HG02885 (cell line): ENCODE measurements at regions not wholly inside any gene's neighbourhood (a gene's known extent, or its start where the extent isn't known, plus 50 kb on each side); places are given as distances from the start of the nearest gene placed in this dataset.

Experiments
- ATAC-seq: cut with Tn5 transposase; IDR thresholded peaks from one replicate; pipeline ENCODE4 v1.9.1; 2021; ENCODE audit warnings: mild to moderate bottlenecking; ENCODE audit not compliant: unreplicated experiment, poor library complexity

DNA sequence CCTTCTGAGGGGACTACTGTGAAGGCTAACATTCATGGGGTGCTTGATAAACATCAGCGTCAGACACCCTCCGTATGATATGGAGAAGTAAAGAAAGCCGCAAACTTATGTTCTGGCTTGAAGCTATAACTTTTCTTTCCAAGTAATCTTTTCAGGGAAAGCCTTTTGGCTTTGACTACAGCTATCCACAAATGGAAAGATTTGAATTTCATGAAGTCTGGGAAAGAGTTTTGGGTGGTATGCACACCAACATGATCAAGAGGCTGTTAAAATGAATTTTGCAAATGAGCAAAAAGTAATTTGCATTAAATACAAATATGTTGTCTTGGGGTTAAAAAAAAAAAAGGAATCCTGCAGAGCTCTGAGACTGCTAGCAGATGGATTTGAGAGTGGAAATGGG lies 114.8 kb upstream of the LIMCH1 start:
- no peak for ATAC-seq

DNA sequence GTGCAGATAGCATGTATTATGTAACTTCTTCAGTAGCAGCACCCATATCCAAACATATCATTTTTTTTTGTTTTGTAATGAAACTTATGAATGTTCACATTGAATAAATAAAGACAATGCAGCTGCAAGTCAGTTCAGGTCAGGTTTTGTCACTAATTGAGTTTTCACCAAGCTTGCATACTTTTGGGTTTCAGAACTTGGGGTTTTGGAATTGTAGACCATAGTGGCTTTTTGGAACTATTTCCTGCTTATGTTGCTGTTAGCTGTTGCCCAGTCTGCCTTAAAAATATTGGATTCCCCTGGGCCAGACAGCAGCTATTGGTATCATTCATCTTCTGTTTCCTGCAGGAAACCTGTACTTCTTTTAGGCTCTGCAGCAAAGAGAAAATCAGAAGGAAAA lies 113.4 kb upstream of the LIMCH1 start:
- ATAC-seq: no peak

DNA sequence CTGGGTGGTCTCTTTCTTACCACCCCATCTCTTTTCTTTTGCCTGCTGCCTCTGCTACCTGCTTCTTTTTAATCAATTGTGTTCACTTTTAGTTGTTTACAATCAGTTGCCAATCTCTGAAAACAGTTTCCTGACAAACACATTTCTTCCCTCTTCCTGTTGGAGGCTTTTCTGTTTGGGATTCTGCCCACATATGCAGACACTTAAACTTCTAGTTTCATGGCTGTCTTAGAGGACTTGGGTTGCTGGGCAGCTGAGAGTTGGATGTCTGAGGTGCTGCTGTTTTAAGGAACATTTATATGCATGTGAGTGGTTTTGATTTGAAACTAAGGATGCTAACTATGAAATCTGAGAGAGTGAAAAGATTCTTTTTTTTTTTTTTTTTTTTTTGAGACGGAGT lies 112.3 kb upstream of the LIMCH1 start:
- ATAC-seq: no peak

DNA sequence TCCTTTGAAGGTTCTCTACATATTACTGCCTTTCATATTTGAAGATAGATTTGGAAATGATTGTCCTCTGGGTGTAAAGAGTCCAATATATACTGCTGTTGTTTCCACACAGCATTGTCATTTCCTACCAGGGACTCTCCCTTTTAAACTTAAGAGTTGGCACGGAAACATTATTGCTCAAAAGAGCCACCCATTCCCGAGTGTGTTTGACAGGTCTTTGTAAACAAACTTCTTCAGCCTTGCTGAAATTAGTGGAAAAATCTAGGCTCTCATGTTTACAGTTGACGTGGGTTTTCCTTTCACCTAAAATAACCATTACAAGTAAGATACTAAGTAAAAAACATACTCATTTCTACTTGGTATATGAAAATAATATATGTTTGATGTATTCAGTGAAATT lies 111.4 kb upstream of the LIMCH1 start:
- ATAC-seq: no peak

DNA sequence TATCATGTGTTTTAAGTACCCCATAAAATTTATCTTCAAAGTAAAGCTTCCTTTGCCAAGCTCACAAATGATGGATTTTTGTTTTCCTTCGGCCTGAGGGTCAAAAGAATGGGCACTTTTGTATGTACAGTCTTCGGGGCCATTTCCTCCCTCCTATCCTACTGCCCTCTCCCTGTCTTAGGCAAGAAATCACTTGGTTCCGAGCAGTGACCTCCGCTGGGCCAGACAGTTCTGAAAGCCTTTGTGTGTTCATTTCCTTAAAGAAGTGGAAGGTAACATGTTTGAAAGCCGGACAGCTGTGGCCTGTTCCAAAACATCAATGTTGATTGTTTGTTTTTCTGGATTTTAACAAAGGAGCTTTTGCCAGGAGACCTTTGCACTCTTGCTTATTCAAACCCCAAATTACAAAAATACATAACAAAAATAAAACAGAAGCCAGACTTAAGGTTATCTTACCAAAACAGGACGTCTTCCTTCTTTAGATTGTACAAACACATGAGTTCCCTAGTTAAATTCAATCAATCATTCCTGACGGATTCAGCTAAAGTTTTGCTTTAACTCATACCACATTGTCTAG lies 110.6 kb upstream of the LIMCH1 start:
- no peak for ATAC-seq

DNA sequence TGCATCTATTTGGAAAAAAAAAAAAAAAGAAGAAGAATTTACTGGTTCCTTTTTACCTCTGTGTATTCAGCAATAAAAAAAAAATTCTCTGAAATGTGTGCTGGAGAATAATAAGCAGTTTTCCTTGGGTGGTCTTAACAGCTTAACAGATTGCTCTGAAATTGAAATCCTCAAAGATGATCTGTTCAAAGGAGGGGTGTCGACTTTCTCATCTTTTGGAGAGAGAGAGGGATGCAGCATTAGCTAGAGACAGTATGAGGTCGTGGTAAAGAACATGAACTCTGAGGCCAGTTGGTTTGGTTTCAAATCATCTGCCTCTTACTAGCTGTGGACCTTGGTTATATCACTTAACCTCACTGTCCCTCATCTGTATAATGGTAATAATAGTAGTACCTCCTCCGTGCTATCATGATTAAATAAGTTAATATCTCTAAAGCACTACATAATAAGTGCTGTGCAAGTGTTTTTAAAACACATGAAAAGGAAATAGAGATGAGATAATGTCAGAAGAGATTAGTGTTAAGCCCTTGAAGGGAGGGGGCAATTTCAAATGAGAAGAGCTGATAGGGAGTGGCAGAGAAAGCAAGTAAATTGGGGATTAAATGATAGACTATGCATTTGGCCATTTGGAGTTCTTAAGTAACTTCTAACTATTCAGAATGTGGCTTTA lies 109.9 kb upstream of the LIMCH1 start:
- ATAC-seq: no peak

DNA sequence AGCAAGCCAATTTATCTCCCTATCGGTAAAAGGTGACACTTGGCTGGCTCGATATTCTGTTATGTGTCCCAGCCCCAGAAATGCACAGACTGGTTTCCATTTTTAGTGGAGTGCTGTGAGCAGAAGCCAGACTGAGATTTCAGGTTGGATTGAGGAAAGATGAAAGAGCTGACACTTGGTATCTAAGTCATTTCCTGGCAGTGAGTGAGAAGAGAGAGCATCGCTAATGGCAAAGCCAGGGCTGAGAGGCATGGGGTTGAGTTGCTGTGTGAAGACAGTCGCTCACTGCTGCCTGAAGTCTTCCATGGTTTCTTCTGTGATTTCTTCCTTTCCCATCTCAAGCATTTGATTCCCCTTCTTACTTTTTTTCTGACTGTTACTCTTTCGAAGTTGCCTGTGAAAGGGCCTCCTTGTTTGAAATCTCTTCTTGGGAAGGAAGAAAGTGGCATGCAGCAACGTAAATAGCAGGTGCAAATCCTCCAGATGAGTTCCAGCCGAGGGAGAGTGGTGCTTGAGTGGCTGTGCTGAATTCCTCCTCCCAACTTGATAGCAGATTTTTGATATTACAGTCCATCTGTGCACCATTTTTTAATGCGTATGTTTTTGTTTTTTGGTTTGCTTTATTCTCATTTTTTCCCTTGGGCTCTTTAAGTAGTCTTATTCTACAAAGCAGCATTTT lies 109.2 kb upstream of the LIMCH1 start:
- no peak for ATAC-seq

DNA sequence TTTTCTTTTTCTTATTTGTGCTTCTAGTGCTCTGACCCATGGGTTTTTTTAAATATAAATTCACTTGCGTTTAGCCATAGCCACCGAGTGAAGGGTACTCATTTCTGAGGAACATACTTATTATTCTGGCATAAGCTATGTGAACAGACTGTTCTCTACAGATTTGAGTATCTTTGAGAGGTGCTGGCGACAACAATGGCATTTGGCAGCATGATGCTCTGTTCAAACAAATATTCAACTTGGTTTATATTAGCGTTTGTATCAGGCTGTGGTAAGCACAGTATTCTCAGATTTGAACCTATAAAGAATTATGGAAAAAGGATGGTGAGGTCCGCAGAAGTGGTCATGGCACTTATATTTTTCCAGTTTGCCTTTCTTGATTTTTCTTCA lies 108.7 kb upstream of the LIMCH1 start:
- ATAC-seq: no peak

DNA sequence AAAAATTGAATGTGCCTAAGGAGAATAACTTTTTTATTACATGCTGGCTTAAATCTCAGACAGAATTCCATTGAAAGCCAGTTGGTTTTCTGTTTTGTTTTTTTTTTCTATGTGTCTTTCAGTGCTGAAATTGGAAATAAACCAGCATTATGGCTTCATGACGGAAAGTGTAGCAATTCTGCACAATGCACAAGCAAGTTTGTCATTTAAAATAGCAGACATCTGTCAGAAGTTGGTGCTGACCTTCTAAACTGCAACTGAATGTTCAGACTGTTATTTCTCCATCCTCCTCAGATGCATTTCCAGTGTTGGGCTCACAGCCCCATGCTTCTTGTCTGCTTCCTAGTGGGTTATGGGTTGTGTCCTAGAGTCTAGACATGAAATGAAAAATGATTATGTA lies 107.2 kb upstream of the LIMCH1 start:
- no peak for ATAC-seq

DNA sequence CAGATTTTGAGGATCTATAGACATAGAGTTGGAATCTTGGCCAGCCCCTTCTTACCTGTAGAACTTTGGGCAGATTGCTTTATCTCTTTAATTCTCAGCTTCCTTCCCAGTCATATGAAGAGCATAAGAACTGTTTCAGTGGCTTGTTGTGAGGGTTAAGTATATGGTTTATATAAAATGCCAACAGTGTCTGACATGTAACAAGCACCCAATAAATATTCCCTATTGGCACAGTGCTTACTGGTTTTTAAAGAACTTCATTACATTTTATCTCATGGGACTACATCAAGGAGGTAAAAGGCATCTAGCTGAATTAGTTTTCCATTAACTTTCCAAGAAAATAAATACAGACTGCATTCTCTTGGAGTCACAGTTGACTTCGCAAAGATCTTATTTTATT lies 106.7 kb upstream of the LIMCH1 start:
- no peak for ATAC-seq

DNA sequence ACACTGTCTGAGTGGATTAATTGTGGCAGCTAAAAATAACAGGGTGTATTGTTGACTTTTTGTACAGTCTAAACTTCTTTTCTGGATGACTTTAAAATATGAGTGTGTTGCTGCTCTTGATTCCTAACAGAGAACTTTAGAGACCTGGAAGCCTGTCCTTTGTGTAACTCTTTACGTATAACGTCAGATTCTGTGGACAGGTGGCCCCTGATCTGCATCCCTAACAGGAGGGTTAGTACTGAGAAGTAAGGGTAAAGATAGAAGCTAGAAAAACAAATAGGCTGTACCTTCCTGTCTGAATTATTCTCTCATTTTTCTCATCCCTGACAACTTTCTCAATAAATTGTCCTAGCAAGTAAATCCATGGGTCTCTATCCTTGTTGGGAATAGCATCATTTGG lies 105.7 kb upstream of the LIMCH1 start:
- ATAC-seq: no peak

DNA sequence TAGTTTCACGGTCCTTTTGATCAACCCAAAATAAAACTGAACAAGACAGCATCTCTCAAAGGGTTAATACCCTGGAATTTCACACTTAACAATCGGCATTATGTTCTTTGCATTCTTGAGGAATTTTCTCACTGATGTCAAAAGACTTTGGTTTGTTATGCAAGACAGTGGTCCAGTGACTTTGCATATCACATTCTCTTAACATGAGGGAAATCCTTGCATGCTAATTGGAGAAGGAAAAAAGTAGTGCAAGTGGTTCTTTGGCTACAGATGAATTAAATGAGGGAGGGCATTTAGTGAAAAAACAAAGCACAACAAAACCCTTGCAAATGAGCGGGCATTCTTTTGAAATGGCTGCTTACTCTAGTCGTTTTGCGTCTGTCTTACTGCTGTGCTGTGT lies 105.1 kb upstream of the LIMCH1 start:
- no peak for ATAC-seq

DNA sequence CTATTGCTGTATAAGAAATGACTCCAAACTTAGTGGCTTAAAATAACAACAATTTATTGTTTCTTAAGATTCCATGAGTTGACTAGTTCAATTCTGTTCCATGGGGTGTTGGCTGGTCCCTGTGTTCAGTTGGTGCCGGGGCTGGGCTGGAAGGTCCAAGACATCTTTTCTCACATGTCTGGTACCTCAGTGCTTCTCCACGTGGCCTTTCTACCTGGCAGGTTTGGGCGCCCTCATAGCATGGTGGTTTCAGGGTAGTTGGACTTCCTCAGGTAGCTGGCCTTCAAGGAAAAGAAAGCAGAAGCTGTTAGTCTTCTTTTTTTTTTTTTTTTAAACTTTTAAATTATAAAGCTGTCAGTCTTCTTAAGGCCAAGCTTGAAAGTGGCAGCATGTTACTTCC lies 104.6 kb upstream of the LIMCH1 start:
- no peak for ATAC-seq

DNA sequence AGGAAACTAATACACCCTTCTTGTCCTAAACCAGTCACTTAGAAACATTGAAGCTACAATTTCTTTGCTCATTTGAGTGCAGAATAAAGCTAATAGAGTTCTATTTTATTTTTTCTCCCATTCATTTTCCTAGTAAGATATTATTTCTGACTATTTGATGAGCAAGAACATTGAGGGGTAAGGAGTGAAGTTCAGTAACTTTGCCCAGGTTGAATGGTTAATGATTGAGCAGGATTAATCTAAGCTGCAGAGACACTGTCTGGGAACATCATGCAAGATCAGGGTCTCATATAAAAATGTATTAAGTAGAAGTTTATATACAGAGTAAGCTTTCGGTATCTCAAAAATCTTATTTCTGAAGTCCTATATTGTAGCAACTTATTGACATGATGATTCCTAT lies 102.4 kb upstream of the LIMCH1 start:
- no peak for ATAC-seq

DNA sequence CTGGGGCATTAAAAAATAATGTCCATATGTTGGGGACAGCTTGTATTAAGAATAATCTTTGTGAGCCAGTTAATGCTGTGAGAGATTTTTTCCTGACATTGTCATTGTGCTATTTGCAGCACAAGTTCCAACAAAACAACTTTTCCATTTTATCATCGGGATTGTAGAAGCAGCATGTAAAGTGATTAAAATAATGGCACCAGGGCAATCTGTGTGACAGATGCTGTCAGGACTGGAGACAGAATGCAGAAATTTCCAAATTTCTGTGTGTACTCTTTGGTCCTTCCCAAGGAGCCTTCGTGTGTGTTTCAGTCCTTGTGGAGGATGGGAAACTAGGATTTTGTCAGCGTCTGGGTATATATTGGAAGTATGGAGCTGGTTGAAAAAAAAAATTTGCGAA lies 101.5 kb upstream of the LIMCH1 start:
- no peak for ATAC-seq

DNA sequence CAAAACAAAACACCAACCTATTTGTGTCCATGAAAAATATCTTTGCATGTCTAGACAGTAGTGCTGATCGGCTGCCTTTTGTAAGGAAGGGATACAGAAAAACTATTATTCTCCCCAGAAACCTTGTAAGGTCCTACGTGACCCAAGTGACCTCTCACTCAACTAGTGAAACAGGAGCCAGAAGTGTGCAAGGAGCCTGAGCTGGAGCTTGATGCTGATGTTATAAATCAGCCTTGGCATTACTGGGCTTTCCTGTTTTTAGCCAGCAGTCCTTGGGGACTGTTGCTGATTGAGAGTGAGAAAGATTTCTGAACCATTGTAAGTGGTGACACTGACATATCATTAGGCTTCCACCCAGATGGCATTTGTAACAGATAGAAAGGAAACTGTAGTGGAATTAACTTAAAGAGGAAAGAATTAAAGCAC lies 100.8 kb upstream of the LIMCH1 start:
- ATAC-seq: no peak

DNA sequence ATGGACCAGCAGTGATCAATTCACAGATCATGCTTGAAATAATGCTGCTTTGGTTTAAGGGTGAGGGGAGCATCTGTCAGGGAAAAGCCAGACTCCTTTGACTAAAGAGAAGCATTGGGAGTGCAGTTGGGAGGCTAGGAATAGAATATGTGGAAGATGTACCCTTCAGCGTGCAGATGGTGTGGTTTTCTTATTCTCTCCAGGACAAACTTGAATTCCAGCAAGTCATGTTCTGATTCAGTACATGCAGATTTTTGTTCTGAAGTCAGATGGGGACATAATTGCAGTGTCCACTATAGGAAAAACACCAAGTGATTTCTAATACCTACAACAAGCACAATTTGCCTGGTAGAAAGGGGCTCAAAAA lies 99.0 kb upstream of the LIMCH1 start:
- ATAC-seq: no peak

DNA sequence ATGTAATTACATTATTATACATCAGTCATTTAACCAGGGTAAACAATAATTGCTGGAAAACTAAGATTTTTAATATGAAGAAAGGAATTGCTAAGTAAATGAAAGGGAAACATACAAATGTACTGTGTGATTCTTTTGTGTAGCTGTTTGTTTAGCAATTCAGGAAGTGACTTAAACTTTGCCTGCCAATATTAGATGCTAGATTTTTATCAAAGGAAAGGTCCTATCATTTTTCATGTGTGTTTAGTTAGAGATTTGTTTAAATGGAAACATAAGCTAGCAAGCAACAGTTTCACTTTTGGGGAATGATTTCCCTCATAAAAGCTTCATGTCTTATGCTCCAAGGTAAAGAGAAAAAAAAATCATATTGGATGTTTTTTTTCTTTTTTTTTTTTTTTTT lies 95.1 kb upstream of the LIMCH1 start:
- no peak for ATAC-seq

DNA sequence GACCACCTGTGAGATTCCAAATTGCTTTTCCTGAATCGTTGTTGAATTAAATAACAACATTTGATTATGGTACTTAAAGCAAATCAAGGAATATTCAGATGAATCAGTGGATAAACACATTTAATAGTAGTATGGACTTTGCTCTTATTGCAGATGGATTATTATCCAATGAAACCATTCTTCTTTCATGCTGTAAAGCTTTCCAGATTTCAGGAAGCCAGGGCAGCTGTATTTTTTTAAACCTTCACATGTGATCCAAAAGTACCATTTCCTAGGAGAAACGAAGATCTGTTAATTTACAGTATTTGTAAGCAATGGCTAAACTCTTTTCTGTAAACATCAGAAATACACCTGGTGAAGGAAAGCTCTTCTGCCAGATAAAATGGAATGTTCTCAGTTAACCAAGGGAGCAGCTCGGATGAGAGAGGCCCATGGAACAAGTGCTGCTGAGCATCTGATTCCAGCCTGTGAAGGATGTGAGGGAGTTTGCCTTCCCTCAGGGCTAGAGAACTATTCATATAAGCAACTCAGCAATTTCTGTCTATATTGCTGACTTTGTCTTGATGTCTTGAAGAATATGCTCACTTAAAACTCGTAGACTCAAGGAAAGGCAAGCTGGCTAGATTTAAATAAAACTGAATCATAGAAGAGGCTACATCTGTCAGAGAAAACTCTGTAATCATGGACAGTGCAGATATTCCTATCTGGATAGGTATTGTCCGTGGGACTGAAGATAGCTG lies 94.4 kb upstream of the LIMCH1 start:
- no peak for ATAC-seq

DNA sequence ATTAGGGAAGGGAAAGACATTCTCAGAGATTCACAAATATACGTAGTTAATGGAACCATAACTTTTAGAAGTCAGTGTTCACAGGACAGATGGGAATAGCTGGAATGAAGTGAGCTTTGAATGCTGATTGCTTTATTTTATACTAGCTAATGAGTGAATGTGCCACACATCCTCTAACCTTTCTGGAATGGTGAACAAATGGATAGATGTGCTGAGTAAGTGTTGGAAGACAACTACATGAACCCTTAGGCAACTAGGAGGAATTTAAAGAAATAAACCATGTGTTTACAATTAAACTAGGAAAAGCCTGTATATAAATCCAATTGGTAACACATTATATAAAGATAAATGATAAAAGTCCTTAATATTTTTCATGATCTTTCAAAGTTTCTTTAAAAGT lies 91.6 kb upstream of the LIMCH1 start:
- ATAC-seq: no peak

DNA sequence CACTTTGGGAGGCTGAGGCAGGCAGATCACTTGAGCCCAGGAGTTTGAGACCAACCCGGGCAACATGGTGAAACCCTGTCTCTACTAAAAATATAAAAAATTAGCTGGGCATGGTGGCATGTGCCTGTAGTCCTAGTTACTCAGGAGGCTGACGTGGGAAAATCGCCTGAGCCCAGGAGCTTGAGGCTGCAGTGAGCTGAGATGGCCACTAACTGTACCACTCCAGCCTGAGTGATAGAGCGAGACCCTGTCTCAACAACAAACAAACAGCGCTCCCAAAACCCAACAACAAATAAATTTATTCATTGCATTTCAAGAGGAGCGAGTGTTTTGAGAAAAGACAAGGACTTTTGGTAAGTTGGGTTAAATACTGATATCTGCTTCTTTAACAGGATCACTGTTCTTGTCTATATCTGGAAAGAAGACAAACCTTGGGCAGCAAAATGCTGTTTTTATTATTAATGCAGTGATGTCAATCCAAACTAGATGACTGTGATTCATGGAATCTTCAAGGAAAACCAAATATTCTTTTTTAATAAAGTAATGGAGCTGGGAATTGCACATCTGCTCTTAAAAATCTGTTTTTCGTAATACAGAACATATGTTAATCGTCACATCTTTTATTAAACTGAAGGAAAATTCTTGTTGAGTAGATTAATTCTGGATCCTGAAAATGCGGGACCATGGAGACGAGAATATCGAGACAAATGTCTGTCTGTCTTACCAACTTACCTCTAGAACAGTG lies 90.8 kb upstream of the LIMCH1 start:
- no peak for ATAC-seq
